ENCODE measurements at regions not wholly inside any gene's neighbourhood (a gene's known extent, or its start where the extent isn't known, plus 50 kb on each side); places are given as distances from the start of the nearest gene placed in this dataset.

- Histone ChIP-seq H3K27me3 (ENCODE audit: insufficient read depth, low read depth, low read length) (no peaks in the 10 kb centered on the region), H3K27ac (ENCODE audit: low read length) (no peak overlapping the region), H3K4me2 (ENCODE audit: low read length) (no peak overlapping the region), H2AFZ (ENCODE audit: low read depth, low read length) (no peak overlapping the region), H3F3A (ENCODE audit: insufficient read depth, low read length, poor library complexity, severe bottlenecking) (no peaks in the 10 kb centered on the region), H3K9me3 (ENCODE audit: low read length) (no peaks in the 10 kb centered on the region), H3K9me2 (ENCODE audit: insufficient read depth, low read length) (no peaks in the 10 kb centered on the region), H3K9ac (ENCODE audit: low read length) (no peak overlapping the region), H3K79me2 (replicated peaks; ENCODE audit: insufficient read depth, low read length) (no peaks in the 10 kb centered on the region), H3K36me3 (ENCODE audit: insufficient read depth, low read length) (no peaks in the 10 kb centered on the region), H3K4me3 (ENCODE audit: low read length) (no peak overlapping the region), H4K20me1 (ENCODE audit: insufficient read depth) (no peaks in the 10 kb centered on the region)
- no peak for TF ChIP-seq CTCF (IDR thresholded peaks at IDR 0.05; ENCODE audit: poor library complexity, severe bottlenecking)
Measured at GRCh38 chr4:44984083-44984482, 257.7 kb upstream of the GNPDA2 start.

- Histone ChIP-seq H3K79me2 (replicated peaks; ENCODE audit: insufficient read depth, low read length) (no peaks in the 10 kb centered on the region), H3K27me3 (ENCODE audit: insufficient read depth, low read depth, low read length) (no peaks in the 10 kb centered on the region), H3F3A (ENCODE audit: insufficient read depth, low read length, poor library complexity, severe bottlenecking) (no peaks in the 10 kb centered on the region), H3K4me2 (ENCODE audit: low read length) (no peak overlapping the region), H3K9me3 (ENCODE audit: low read length) (no peaks in the 10 kb centered on the region), H3K9me2 (ENCODE audit: insufficient read depth, low read length) (no peaks in the 10 kb centered on the region), H3K9ac (ENCODE audit: low read length) (no peak overlapping the region), H3K27ac (ENCODE audit: low read length) (no peak overlapping the region), H4K20me1 (ENCODE audit: insufficient read depth) (no peaks in the 10 kb centered on the region), H3K4me3 (ENCODE audit: low read length) (no peak overlapping the region), H3K36me3 (ENCODE audit: insufficient read depth, low read length) (no peaks in the 10 kb centered on the region), H2AFZ (ENCODE audit: low read depth, low read length) (no peak overlapping the region)
- TF ChIP-seq TAF1 (IDR thresholded peaks at IDR 0.05; ENCODE audit: low read depth) (no peak), MXI1 (conservative IDR thresholded peaks at IDR 0.05; ENCODE audit: poor library complexity, severe bottlenecking) (no peak), POLR2AphosphoS5 (IDR thresholded peaks at IDR 0.05) (peak; percentile 28), RAD21 (conservative IDR thresholded peaks at IDR 0.05) (no peak), CTCF (IDR thresholded peaks at IDR 0.05; ENCODE audit: poor library complexity, severe bottlenecking) (no peak)
Measured at GRCh38 chr4:44983083-44983482, 256.7 kb upstream of the GNPDA2 start.

GRCh38 chr4:44978020-44978419, 251.7 kb upstream of the GNPDA2 start:
- H2AFZ ChIP-seq (ENCODE audit: low read depth, low read length), result no peak overlapping the region
- no peaks in the 10 kb centered on the region for H3K9me2 ChIP-seq (ENCODE audit: insufficient read depth, low read length)
- H3K36me3 ChIP-seq (ENCODE audit: insufficient read depth, low read length), result no peaks in the 10 kb centered on the region
- H3K79me2 ChIP-seq (replicated peaks; ENCODE audit: insufficient read depth, low read length), result no peaks in the 10 kb centered on the region
- H3K4me2 ChIP-seq (ENCODE audit: low read length), result peak overlapping the region; percentile 2
- H3K27me3 ChIP-seq (ENCODE audit: insufficient read depth, low read depth, low read length), result no peaks in the 10 kb centered on the region
- no peak overlapping the region for H3K9ac ChIP-seq (ENCODE audit: low read length)
- no peaks in the 10 kb centered on the region for H3F3A ChIP-seq (ENCODE audit: insufficient read depth, low read length, poor library complexity, severe bottlenecking)
- TF ChIP-seq CTCF (IDR thresholded peaks at IDR 0.05; ENCODE audit: poor library complexity, severe bottlenecking) (no peak), EZH2 (IDR thresholded peaks at IDR 0.05; ENCODE audit: borderline replicate concordance, insufficient read depth, low read length, poor library complexity, severe bottlenecking) (no peak), EP300 (conservative IDR thresholded peaks at IDR 0.05; ENCODE audit: poor library complexity, severe bottlenecking) (peak; percentile 85), MXI1 (conservative IDR thresholded peaks at IDR 0.05; ENCODE audit: poor library complexity, severe bottlenecking) (no peak), RAD21 (conservative IDR thresholded peaks at IDR 0.05) (no peak), POLR2AphosphoS5 (IDR thresholded peaks at IDR 0.05) (peak; percentile 72), REST (IDR thresholded peaks at IDR 0.05; ENCODE audit: borderline replicate concordance) (no peak), SMC3 (conservative IDR thresholded peaks at IDR 0.05; ENCODE audit: poor library complexity) (no peak)
- peak overlapping the region; percentile 9 for H3K4me3 ChIP-seq (ENCODE audit: low read length)
- H4K20me1 ChIP-seq (ENCODE audit: insufficient read depth), result no peaks in the 10 kb centered on the region
- no peaks in the 10 kb centered on the region for H3K9me3 ChIP-seq (ENCODE audit: low read length)
- no peak overlapping the region for H3K27ac ChIP-seq (ENCODE audit: low read length)
